ENCODE measurements at regions not wholly inside any gene's neighbourhood (a gene's known extent, or its start where the extent isn't known, plus 50 kb on each side); places are given as distances from the start of the nearest gene placed in this dataset.

DNA sequence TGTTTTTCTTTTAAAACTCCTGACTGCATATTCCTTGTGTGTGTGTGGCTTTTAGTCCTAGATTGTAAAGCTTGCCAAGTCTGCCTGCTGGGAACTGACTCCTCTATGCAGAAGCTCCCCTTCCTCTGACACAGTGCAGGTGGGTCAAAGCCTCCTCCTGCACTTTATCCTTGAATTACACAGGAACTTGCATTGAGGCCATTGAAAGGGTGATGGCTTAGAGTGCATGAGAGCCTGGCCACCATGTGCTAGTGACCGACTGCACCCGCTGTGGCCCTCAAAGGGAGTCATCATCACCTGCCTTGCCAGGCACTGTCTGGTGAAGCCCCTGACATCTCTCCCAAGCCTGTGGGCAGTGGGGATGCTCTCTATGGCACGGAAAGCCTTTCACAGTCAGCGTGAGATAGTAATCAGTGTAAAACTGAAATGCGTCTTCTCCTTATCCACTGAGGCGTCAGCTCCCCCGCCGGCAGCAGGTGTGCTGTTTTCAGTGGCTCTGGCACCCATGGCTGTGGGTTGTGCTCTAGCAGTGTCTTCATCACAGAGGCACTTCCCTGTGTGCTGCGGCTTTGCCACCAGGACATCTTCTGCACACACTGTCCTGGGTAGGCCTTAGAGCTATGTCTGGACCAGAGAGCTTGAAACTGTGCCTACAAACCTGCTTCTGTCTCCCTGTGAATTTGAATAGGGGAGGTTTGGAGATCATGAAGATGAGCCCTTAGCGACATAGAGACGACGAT, 87.9 kb downstream of the THBS2 start:
- no peak for DNase-seq (ENCODE audit: extremely low read depth, low read depth)

- DNase-seq (ENCODE audit: extremely low read depth, low read depth) = no peak
Observed at GRCh38 chr6:169164986-169165385, 88.7 kb downstream of the THBS2 start.

DNA sequence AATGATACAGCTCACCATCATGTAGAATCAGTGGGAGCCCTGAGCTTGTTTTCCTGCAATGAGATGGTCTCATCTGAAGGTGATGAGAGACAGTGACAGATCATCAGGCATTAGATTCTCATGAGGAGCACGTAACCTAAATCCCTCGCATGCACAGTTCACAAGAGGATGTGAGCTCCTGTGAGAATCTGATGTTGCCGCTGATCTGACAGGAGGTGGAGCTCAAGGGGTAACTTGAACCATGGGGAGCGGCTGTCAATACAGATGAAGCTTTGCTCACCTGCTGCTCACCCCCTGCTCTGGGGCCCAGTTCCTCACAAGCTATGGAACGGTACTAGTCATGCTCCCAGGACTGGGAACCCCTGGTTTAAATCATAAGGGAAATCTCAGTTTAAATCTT, 89.2 kb downstream of the THBS2 start:
- DNase-seq (ENCODE audit: extremely low read depth, low read depth) = no peak

DNA sequence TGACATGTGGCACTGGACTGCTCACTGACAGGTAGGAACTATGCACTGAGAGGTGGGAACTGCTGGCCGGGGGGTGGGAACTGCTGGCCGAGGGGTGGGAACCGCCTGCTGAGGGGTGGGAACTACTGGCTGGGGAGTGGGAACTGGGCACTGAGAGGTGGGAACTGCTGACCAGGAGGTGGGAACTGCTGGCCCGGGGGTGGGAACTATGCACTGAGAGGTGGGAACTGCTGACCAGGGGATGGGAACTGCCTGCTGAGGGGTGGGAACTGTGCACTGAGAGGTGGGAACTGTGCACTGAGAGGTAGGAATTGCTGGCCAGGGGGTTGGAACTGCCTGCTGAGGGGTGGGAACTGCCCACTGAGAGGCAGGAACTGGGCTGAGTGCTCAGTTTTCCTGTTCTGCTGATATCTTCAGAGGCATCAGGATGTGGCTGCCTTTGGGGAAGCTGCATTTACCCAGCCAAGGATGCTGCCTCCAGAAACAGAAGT, 90.2 kb downstream of the THBS2 start:
- DNase-seq (ENCODE audit: extremely low read depth, low read depth) = no peak

DNA sequence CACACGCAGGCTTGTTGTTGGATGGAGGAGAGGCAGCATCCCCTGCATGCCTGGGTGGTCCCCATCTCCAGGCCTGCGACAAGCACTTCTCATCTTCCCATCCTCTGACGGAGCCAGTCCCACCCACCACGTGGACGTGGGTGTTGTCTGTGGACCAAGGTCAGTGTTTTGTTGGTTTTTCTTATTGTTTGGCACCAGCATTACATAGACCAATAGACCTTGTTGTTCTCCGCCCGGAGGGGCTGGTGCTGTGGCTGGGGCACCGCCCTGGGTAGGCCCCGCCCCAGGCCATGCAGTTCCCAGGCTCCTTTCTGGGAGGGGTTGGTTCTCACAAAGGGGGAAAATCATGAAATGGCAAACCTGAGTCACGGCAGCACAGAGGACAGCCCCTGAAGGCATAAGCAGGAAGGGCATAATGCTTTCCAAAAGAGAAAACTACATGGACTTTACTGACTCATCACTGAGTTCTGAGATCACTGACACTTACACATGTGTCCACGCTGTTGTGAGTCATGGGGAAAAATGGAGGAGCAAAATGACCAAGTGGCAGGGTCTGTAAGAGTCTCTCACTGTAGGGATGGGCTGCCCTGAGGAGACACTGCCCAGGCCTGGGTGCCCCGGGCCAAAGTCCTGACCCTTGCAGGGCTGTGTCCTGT, 90.8 kb downstream of the THBS2 start:
- peak; percentile 46 for DNase-seq (ENCODE audit: extremely low read depth, low read depth)

- DNase-seq (ENCODE audit: extremely low read depth, low read depth) = no peak
Observed at GRCh38 chr6:169162249-169162648, 91.4 kb downstream of the THBS2 start.

DNA sequence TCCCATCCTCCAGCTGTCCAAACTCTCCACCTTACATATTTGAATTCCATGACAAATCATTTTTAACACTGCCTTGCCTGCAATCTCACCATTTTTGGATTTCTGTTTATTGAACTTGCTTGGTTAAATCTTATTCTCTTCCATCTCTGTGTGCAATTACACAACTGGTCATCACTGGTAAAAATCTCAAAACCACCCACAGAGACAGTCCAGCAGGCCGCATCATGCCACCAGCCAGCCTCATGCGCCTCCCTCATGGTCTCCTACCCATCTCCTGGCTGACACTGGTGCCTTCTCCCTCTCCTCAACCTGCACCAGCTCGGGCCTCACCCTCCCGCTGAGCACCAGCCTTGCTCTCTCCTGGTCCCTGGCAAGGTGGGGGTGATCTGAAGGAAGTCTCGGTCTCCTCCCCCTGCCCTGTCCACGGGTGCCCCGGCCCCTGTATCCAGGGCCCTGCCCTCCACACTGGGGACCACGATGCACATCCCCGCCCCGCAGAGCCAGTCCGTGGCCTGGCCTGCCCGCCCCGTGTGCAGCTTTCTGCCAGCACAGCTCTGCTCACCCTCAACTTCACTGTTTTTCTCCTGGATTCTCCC, 92.0 kb downstream of the THBS2 start:
- DNase-seq (ENCODE audit: extremely low read depth, low read depth) = no peak

GRCh38 chr6:169160855-169161560, 92.6 kb downstream of the THBS2 start:
- no peak for DNase-seq (ENCODE audit: extremely low read depth, low read depth)

DNA sequence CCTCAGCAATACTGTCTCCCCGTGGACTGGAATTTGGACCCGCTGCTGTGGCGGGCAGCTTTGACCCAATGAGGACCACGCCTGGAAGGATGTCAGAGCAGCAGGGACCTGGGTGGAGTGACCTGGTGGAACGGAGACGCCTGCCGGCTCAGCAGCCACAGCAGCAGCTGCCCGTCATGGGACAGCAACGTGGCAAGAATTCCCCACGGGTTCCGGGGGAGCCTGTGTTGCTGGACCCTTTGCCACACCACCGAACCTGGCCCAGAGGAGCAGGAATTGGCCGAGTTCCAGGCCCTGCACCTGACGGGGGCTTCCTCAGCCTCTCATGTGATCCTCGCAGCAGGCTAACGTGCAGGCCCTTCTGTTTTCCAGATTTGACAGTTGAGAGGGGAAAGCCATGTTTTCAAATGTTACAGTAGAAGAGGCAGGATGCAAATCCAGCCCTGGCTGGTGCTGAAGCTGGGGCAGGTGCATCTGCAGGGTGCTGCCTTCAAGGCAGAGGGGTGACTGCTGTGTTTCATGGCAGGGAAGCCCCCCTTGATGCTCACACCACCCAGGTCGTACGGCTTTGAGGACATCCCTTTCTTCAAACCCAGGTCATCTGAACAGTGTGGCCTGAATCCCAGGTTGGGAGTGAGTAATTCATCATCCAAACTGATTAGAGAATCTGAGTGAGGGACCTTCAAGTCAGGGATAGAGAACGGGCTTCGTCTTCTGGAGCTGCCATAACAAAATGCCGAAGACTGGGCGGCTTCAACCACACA, 93.4 kb downstream of the THBS2 start:
- no peak for DNase-seq (ENCODE audit: extremely low read depth, low read depth)

DNA sequence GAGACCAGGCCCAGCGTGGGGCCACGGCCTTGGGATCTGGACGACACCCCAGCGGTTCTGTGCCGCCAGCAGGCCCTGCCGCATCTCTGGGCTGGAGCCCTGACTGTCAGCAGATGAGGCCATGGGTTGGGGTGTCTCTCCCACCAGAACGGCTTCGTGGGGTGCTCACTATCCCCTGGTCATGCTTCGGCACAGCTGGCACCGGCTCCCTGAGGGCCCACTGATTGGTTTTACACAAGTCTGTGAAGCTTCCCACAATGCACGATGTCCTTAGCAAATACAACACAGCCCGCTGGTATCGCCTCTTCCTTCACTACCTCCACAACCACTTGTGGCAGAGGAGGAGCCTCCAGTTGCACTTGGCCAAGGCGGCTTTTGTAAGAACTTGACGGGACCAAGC, 94.3 kb downstream of the THBS2 start:
- DNase-seq (ENCODE audit: extremely low read depth, low read depth) = no peak

DNA sequence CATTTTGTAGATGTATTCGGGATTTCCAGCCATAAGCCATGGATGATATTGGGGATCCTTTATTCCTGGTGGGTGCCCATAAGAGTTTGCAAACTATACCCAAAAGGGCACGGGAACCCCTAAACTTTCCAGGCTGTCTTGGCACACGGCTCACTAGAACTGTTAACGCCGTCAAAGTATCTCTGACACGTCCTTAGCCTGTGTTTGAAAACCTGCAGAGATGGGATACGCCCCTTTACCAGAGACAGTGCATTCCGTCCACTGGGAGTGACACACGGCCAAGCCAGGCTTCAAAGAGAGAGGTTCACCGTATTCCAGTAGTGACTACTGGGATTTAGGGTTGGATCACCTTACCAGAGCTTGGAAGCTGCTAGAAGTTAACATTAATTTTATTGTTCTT, 95.0 kb downstream of the THBS2 start:
- no peak for DNase-seq (ENCODE audit: extremely low read depth, low read depth)

DNA sequence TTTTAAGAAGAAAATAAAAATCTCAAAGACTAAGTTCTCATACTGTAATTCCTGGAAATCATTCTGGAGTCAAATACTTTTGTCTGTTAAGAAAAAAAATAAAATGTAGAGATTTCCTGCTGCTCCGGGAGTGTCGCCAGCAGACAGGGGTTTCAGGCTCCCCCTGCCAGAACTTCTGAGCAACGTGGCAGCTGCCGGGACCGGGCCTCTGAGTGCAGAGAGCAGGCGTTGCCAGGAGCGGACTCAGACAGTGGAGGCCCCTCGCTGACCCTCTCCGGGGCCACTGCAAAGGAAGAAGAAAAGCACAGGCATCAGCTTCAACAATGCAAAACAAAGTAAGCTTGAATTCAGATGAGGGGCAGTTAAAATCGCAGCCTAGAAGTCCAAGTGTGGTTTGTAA, 95.5 kb downstream of the THBS2 start:
- DNase-seq (ENCODE audit: extremely low read depth, low read depth) = no peak

DNA sequence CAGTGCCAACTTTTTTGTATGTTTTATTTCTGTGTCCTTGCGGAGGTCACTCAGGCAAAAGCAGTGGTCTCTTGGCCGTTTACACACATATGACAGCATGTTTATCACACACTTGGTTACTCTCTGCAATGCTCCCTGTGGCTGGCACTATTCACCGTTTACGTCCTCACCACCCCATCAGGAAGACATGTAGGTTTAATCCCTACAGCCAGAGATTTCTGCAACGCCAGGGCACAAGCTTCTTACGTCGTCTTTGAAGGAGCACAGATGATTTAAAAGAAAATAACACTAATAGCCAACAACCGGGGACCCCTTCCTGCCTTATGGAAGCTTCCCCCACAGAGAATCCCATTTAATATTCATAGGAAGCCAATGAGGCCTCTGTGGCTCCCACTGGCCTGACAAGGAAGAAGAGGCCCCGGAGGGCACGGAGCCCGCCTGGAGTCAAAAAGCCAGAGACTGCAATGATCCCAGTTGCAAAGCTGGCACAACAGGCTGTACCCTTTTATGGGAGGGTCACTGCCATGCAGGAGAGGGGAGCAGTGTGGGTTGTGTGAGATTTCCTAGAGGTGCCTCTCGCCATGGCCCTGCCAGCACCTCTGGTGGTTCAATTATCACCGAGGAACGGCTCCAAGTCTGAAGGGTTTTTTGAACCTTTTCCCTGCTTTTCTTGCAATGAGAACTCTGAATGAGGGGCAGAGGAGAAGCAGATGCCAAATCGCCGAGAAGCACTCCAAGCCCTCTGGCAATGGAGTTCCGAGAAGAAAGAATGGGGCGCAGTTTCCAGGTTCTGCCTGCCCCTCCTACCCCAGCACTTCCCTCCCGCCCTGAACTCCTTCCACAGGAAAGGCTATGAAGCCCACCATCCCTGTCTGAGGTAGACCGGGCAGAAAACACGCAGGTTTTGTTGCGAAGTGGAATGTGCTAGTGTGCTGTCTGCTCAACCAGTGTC, 96.2 kb downstream of the THBS2 start:
- no peak for DNase-seq (ENCODE audit: extremely low read depth, low read depth)

GRCh38 chr6:169156793-169157147, 96.9 kb downstream of the THBS2 start:
- no peak for DNase-seq (ENCODE audit: extremely low read depth, low read depth)

- DNase-seq (ENCODE audit: extremely low read depth, low read depth) = no peak
Observed at GRCh38 chr6:169156108-169156792, 97.4 kb downstream of the THBS2 start.

GRCh38 chr6:169155481-169155880, 98.2 kb downstream of the THBS2 start:
- no peak for DNase-seq (ENCODE audit: extremely low read depth, low read depth)

DNA sequence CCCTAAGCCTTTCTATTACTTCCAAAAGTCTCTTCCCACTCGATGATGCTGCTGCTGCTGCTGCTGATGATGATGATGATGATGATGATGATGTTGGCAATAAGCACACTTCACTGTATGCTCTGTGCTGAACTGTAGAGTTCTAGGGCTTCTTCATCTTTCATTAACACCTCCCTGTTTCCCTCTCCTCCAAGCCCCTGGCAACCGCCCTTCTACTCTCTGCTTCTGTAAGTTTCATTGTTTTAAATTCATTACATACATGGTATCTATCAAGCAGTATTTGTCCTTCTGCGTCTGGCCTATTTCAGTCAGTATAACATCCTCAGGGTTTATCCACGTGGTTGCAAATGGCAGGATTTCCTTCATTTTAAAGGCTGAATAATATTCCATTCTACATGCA, 100.2 kb downstream of the THBS2 start:
- DNase-seq (ENCODE audit: extremely low read depth, low read depth) = no peak

- no peak for DNase-seq (ENCODE audit: extremely low read depth, low read depth)
Observed at GRCh38 chr6:169146521-169146920, 107.1 kb downstream of the THBS2 start.

DNA sequence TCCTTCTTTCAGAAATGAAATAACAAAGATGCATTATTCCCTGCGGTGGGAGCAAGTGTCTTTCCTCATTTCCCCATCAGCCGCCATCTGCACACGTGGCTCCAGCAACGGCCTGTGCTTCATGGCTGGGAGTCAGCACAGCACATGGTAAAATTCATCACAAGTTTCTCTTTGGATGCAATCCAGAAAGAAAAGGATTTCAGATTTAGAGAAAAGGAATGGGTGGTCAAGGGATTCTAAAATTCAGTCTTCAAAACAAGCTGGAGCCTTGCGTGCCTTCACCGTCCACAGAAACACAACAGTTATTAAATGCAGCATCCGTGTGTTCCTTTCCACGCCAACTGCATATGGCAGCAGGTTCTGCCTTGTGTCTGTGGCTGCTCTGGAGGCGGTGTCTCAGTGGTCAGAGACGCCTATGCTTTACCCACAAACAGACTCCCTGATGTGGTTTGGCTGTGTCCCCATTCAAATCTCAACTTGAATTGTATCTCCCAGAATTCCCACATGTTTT, 107.6 kb downstream of the THBS2 start:
- no peak for DNase-seq (ENCODE audit: extremely low read depth, low read depth)

Data from NCI-H460 (cell line).